ENCODE measurements at regions not wholly inside any gene's neighbourhood (a gene's known extent, or its start where the extent isn't known, plus 50 kb on each side); places are given as distances from the start of the nearest gene placed in this dataset.
"Not testable (repeated sequence)": the region's sequence is repeated elsewhere in the genome, so short reads cannot be mapped to it uniquely, and the experiment has no call there.

DNA sequence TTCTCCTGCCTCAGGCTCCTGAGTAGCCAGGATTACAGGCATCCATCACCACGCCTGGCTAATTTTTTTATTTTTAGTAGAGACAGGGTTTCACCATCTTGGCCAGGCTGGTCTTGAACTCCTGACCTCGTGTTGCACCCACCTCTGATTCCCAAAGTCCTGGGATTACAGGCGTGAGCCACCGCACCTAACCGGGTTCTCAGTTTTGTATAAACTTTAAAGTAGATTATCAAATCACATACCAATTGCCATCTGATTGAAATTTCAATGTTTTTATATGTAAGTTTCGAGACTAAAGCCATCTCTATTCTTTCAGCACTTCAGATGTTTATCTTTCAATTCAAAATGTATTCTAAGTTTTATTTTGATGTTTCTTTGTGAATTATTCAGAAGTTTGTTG, 110.1 kb downstream of the POTEH start:
- not testable (repeated sequence) for H3K14ac ChIP-seq (ENCODE audit: insufficient read depth, low read length); H4K8ac ChIP-seq (replicated peaks; ENCODE audit: insufficient read length, low read depth, low read length); H2BK5ac ChIP-seq (ENCODE audit: insufficient read length, low read length); H3K4ac ChIP-seq (ENCODE audit: low read depth, low read length); H3K56ac ChIP-seq (ENCODE audit: insufficient read length, low read depth, low read length); H3K23ac ChIP-seq (ENCODE audit: insufficient read length, low read depth, low read length); H3K9ac ChIP-seq (ENCODE audit: extremely low read depth, insufficient read length, low read length); DNase-seq; H2AK5ac ChIP-seq (ENCODE audit: insufficient read length, low read length); H4K20me1 ChIP-seq (ENCODE audit: control insufficient read depth, insufficient read depth, insufficient read length); H3K27me3 Mint-ChIP-seq (ENCODE audit: low read depth); H3K4me1 ChIP-seq (ENCODE audit: insufficient read depth, low read length); H3K23me2 ChIP-seq (ENCODE audit: insufficient read length, low read depth, low read length, poor library complexity, severe bottlenecking); H3K27me3 ChIP-seq (ENCODE audit: insufficient read depth, low read length); H2BK15ac ChIP-seq (ENCODE audit: low read depth, low read length); H3K9me3 ChIP-seq (ENCODE audit: control insufficient read depth, low read depth, low read length); H2AFZ ChIP-seq (ENCODE audit: low read length); H3K4me3 Mint-ChIP-seq; H3K36me3 Mint-ChIP-seq (ENCODE audit: insufficient read depth in 1 of 3, low read depth in 3 of 3); H2BK20ac ChIP-seq (ENCODE audit: low read depth, low read length, poor library complexity, severe bottlenecking); H3K9me3 Mint-ChIP-seq; H4K91ac ChIP-seq (ENCODE audit: insufficient read length, low read depth, low read length); H4K5ac ChIP-seq (ENCODE audit: insufficient read length, low read depth, low read length); H3T11ph ChIP-seq (ENCODE audit: low read length); H3K79me1 ChIP-seq (ENCODE audit: insufficient read depth, low read depth, low read length, poor library complexity, severe bottlenecking); H3K27ac ChIP-seq (ENCODE audit: insufficient read length, low read depth, low read length); H2BK12ac ChIP-seq (ENCODE audit: insufficient read length, low read depth, low read length); H3K79me2 ChIP-seq (ENCODE audit: insufficient read depth, low read length); H3K4me2 ChIP-seq (ENCODE audit: insufficient read depth, insufficient read length, low read length); H3K18ac ChIP-seq (ENCODE audit: insufficient read length, low read depth, low read length); H2BK120ac ChIP-seq (ENCODE audit: low read depth, low read length, poor library complexity, severe bottlenecking); H3K4me1 Mint-ChIP-seq; H3K27ac Mint-ChIP-seq
- WGBS (ENCODE audit: extremely low coverage, insufficient read length, low lambda C conversion rate), result no CpG with 5 or more reads among the region's 6 CpGs

Measured in H9 (cell line).